PC-9 (cell line): ENCODE measurements at regions not wholly inside any gene's neighbourhood (a gene's known extent, or its start where the extent isn't known, plus 50 kb on each side); places are given as distances from the start of the nearest gene placed in this dataset.

Experiments
- CTCF ChIP-seq: fragments of 200-600 bp; sonication (generic); conservative IDR thresholded peaks from 2 replicates; pipeline ENCODE4 v1.6.1; 2017; ENCODE audit warnings: mixed run types, antibody characterized with exemption, mild to moderate bottlenecking, moderate library complexity
- EZH2 ChIP-seq: fragments of 200-600 bp; sonication (generic); IDR thresholded peaks from 2 replicates; pipeline ENCODE4 v1.8.0; 2017; ENCODE audit warnings: antibody characterized with exemption, low read depth

DNA sequence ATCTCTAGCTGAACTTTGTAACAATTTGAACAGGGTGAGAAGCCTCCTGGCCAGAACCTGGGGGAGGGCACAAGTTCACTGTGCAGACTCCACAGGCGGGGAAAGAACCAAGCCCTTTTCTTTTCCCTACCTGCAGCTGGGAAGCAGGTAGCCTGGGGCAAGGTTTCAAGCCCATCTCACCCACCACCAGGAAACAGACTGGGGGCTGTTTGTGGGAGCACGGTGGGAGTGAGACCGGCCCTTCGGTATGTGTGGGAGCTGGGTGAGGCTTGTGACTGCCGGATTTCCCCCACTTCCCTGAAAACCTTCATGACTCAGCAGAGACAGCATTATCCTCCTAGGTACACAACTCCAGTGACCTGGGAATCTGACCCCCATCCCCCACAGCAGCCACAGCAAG is 211.7 kb downstream of the ZNF674 start:
- TF ChIP-seq CTCF (no peak), EZH2 (no peak)
